ENCODE measurements at regions not wholly inside any gene's neighbourhood (a gene's known extent, or its start where the extent isn't known, plus 50 kb on each side); places are given as distances from the start of the nearest gene placed in this dataset.

DNA sequence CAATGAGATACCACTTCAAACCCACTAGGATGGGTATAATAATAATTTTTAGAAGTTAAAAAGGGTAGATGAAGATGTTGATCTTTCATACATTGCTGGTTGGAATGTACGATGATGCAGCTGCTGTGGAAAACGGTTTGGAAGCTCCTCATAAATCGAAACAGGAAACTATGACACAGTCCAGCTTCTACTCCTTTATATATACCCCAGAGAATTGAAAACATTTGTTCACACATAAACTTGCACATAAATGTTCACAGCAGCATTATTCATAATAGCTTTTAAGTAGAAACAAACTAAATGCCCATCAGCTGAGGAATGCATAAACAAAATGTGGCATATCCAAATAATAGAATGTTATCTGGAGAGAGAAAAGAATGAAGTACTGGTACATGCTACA lies 95.0 kb downstream of the STRADB start:
- Mint-ChIP-seq H3K9me3 (no peaks in the 10 kb centered on the region), H3K27me3 (ENCODE audit: low read depth) (no peaks in the 10 kb centered on the region), H3K27ac (no peak overlapping the region), H3K4me1 (no peaks in the 10 kb centered on the region), H3K4me3 (no peak overlapping the region), H3K36me3 (ENCODE audit: insufficient read depth in 1 of 3, low read depth in 3 of 3) (no peaks in the 10 kb centered on the region)
- Histone ChIP-seq H2BK15ac (ENCODE audit: low read depth, low read length) (no peak overlapping the region), H3K4me2 (ENCODE audit: insufficient read depth, insufficient read length, low read length) (no peak overlapping the region), H3K14ac (ENCODE audit: insufficient read depth, low read length) (no peak overlapping the region), H2AK5ac (ENCODE audit: insufficient read length, low read length) (no peak overlapping the region), H3K18ac (ENCODE audit: insufficient read length, low read depth, low read length) (no peak overlapping the region), H3K4ac (ENCODE audit: low read depth, low read length) (no peak overlapping the region), H3K9ac (ENCODE audit: extremely low read depth, insufficient read length, low read length) (no peak overlapping the region), H4K91ac (ENCODE audit: insufficient read length, low read depth, low read length) (no peak overlapping the region), H3K9me3 (ENCODE audit: control insufficient read depth, low read depth, low read length) (no peaks in the 10 kb centered on the region), H3K23me2 (ENCODE audit: insufficient read length, low read depth, low read length, poor library complexity, severe bottlenecking) (no peaks in the 10 kb centered on the region), H2BK120ac (ENCODE audit: low read depth, low read length, poor library complexity, severe bottlenecking) (no peak overlapping the region), H3K4me1 (ENCODE audit: insufficient read depth, low read length) (no peaks in the 10 kb centered on the region), H4K20me1 (ENCODE audit: control insufficient read depth, insufficient read depth, insufficient read length) (no peaks in the 10 kb centered on the region), H2AFZ (ENCODE audit: low read length) (no peak overlapping the region), H3K79me1 (ENCODE audit: insufficient read depth, low read depth, low read length, poor library complexity, severe bottlenecking) (no peaks in the 10 kb centered on the region), H2BK12ac (ENCODE audit: insufficient read length, low read depth, low read length) (no peak overlapping the region), H3K23ac (ENCODE audit: insufficient read length, low read depth, low read length) (no peak overlapping the region), H2BK20ac (ENCODE audit: low read depth, low read length, poor library complexity, severe bottlenecking) (no peak overlapping the region), H3K27me3 (ENCODE audit: insufficient read depth, low read length) (no peaks in the 10 kb centered on the region), H3T11ph (ENCODE audit: low read length) (no peak overlapping the region), H3K79me2 (ENCODE audit: insufficient read depth, low read length) (no peaks in the 10 kb centered on the region), H4K8ac (replicated peaks; ENCODE audit: insufficient read length, low read depth, low read length) (no peak overlapping the region), H2BK5ac (ENCODE audit: insufficient read length, low read length) (no peak overlapping the region), H4K5ac (ENCODE audit: insufficient read length, low read depth, low read length) (no peak overlapping the region), H3K27ac (ENCODE audit: insufficient read length, low read depth, low read length) (no peak overlapping the region), H3K56ac (ENCODE audit: insufficient read length, low read depth, low read length) (no peak overlapping the region)
- no CpG with 5 or more reads among the region's 3 CpGs for WGBS (ENCODE audit: extremely low coverage, insufficient read length, low lambda C conversion rate)
- DNase-seq = no peak
- TF ChIP-seq CTCF (conservative IDR thresholded peaks at IDR 0.05) = no peak
